Occipital lobe (tissue), 1 donor: ENCODE measurements at regions not wholly inside any gene's neighbourhood (a gene's known extent, or its start where the extent isn't known, plus 50 kb on each side); places are given as distances from the start of the nearest gene placed in this dataset. TPM values are rescaled to one million over a fixed set of nuclear protein-coding genes. Genes with fewer than 3 reads are reported as not detected.

Experiments used
- small RNA-seq: library from RNA; depleted of rRNA; stranded (forward); fragments of <200 nt; gene quantifications from one replicate; pipeline ENCODE3, GENCODE V24; 2014

Small RNA genes lying in the stretch of these regions (small RNA-seq; reads per million reads assigned to genes)
- not detected for gene MRPS36P5
- not detected for gene RPS27P21
